ENCODE measurements at regions not wholly inside any gene's neighbourhood (a gene's known extent, or its start where the extent isn't known, plus 50 kb on each side); places are given as distances from the start of the nearest gene placed in this dataset.
"Not testable (repeated sequence)": the region's sequence is repeated elsewhere in the genome, so short reads cannot be mapped to it uniquely, and the experiment has no call there.

GRCh38 chrX:45622538-45622937 lies 421.9 kb upstream of the DIPK2B start:
- no peak for DNase-seq (ENCODE audit: low read depth in 1 of 2, low spot score in 1 of 2)
- no peaks in the 10 kb centered on the region for H3K27me3 ChIP-seq (ENCODE audit: insufficient read depth, poor library complexity, severe bottlenecking)
- H3K4me3 ChIP-seq (replicated peaks; ENCODE audit: insufficient read depth, low read length) = no peak overlapping the region
- TF ChIP-seq GABPA (IDR thresholded peaks at IDR 0.05; ENCODE audit: low read depth) = no peak
- no peak overlapping the region for H3K27ac ChIP-seq (replicated peaks)

GRCh38 chrX:45622042-45622423 lies 421.4 kb upstream of the DIPK2B start:
- Histone ChIP-seq H3K27ac (replicated peaks) (no peak overlapping the region), H3K4me3 (replicated peaks; ENCODE audit: insufficient read depth, low read length) (no peak overlapping the region), H3K27me3 (ENCODE audit: insufficient read depth, poor library complexity, severe bottlenecking) (no peaks in the 10 kb centered on the region)
- DNase-seq (ENCODE audit: low read depth in 1 of 2, low spot score in 1 of 2) = no peak
- TF ChIP-seq SPI1 (IDR thresholded peaks at IDR 0.05; ENCODE audit: borderline replicate concordance, low read depth) (no peak), GABPA (IDR thresholded peaks at IDR 0.05; ENCODE audit: low read depth) (no peak), POLR2AphosphoS5 (IDR thresholded peaks at IDR 0.05; ENCODE audit: low read depth) (no peak), CTCF (IDR thresholded peaks at IDR 0.05; ENCODE audit: insufficient read depth, low read length) (no peak), REST (IDR thresholded peaks at IDR 0.05; ENCODE audit: insufficient replicate concordance, low read depth) (no peak)

GRCh38 chrX:45621376-45622041 lies 420.8 kb upstream of the DIPK2B start:
- TF ChIP-seq CTCF (IDR thresholded peaks at IDR 0.05; ENCODE audit: insufficient read depth, low read length) (no peak), SPI1 (IDR thresholded peaks at IDR 0.05; ENCODE audit: borderline replicate concordance, low read depth) (no peak), POLR2AphosphoS5 (IDR thresholded peaks at IDR 0.05; ENCODE audit: low read depth) (no peak), REST (IDR thresholded peaks at IDR 0.05; ENCODE audit: insufficient replicate concordance, low read depth) (no peak), GABPA (IDR thresholded peaks at IDR 0.05; ENCODE audit: low read depth) (no peak)
- Histone ChIP-seq H3K4me3 (replicated peaks; ENCODE audit: insufficient read depth, low read length) (no peak overlapping the region), H3K27me3 (ENCODE audit: insufficient read depth, poor library complexity, severe bottlenecking) (no peaks in the 10 kb centered on the region), H3K27ac (replicated peaks) (no peak overlapping the region)
- DNase-seq (ENCODE audit: low read depth in 1 of 2, low spot score in 1 of 2) = no peak

- H3K4me3 ChIP-seq (replicated peaks; ENCODE audit: insufficient read depth, low read length) = no peak overlapping the region
- H3K27me3 ChIP-seq (ENCODE audit: insufficient read depth, poor library complexity, severe bottlenecking) = no peaks in the 10 kb centered on the region
- TF ChIP-seq CTCF (IDR thresholded peaks at IDR 0.05; ENCODE audit: insufficient read depth, low read length) (no peak), SPI1 (IDR thresholded peaks at IDR 0.05; ENCODE audit: borderline replicate concordance, low read depth) (no peak), REST (IDR thresholded peaks at IDR 0.05; ENCODE audit: insufficient replicate concordance, low read depth) (no peak), GABPA (IDR thresholded peaks at IDR 0.05; ENCODE audit: low read depth) (no peak), POLR2AphosphoS5 (IDR thresholded peaks at IDR 0.05; ENCODE audit: low read depth) (no peak)
- H3K27ac ChIP-seq (replicated peaks) = no peak overlapping the region
- DNase-seq (ENCODE audit: low read depth in 1 of 2, low spot score in 1 of 2) = no peak
Measured at GRCh38 chrX:45619290-45619689, 418.6 kb upstream of the DIPK2B start.

- not testable (repeated sequence) for H3K4me3 ChIP-seq (replicated peaks; ENCODE audit: insufficient read depth, low read length); H3K27ac ChIP-seq (replicated peaks); H3K27me3 ChIP-seq (ENCODE audit: insufficient read depth, poor library complexity, severe bottlenecking); DNase-seq (ENCODE audit: low read depth in 1 of 2, low spot score in 1 of 2)
Measured at GRCh38 chrX:45615591-45615990, 414.9 kb upstream of the DIPK2B start.
